IPS-15b (cell line): ENCODE measurements at regions not wholly inside any gene's neighbourhood (a gene's known extent, or its start where the extent isn't known, plus 50 kb on each side); places are given as distances from the start of the nearest gene placed in this dataset.
"Not testable (repeated sequence)": the region's sequence is repeated elsewhere in the genome, so short reads cannot be mapped to it uniquely, and the experiment has no call there.

ENCODE experiments used
- H3K27me3 ChIP-seq: one replicate; pipeline ENCODE4 v1.6.1; 2013; ENCODE audit warnings: low read length; ENCODE audit not compliant: control insufficient read depth, insufficient read depth
- H3K36me3 ChIP-seq: one replicate; pipeline ENCODE4 v1.6.1; 2013; ENCODE audit warnings: low read length; ENCODE audit not compliant: control insufficient read depth, insufficient read depth
- H3K4me1 ChIP-seq: one replicate; pipeline ENCODE4 v1.6.1; 2013; ENCODE audit warnings: mild to moderate bottlenecking, low read length; ENCODE audit not compliant: control insufficient read depth, insufficient read depth
- H3K4me3 ChIP-seq: one replicate; pipeline ENCODE4 v1.5.1; 2013; ENCODE audit warnings: low read depth, low read length
- H3K9ac ChIP-seq: one replicate; pipeline ENCODE4 v1.6.1; 2013; ENCODE audit warnings: low read depth, mild to moderate bottlenecking, low read length
- H3K9me3 ChIP-seq: one replicate; pipeline ENCODE4 v1.6.1; 2013; ENCODE audit warnings: mild to moderate bottlenecking, low read length; ENCODE audit not compliant: control insufficient read depth, insufficient read depth

DNA sequence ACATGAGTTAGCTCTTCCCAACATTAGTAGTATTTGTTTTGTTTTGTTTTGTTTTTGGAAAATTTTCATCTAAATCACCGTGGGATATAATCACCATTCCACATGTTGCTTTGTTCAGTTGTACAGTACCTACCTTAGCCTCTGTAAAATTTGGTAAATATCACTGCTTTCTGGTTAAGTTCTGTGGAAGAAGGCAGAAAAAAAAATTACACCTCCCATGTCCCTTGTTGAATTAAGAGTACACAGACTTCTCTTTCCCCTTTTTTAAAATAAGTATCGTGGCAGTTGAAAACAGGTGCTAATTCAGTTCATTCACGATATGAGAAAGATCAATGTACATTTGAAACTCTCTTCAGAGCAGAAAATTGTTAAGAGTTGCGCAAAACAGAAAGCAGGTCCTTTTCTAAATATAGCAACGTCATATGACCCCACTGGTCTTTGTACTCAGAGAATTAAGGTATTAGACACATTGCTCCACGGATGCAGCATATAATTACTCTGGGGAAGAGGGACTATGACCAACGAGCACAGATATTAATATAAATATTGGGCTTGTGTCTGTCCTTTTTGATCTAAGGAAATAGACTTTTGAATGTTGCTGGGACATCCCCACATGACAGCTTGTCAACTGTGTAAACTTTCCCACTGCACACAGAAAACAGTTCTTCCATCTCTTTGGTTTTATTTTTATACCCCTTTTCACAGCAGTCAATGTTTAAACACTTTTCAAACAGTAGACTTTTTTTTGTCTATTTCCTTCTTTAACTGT lies 58.6 kb upstream of the ZNF217 start:
- H3K27me3 ChIP-seq, result no peaks in the 10 kb centered on the region
- no peaks in the 10 kb centered on the region for H3K9me3 ChIP-seq
- peaks cover 17% of the 10 kb centered on the region for H3K4me1 ChIP-seq
- H3K9ac ChIP-seq, result no peak overlapping the region
- H3K36me3 ChIP-seq, result no peaks in the 10 kb centered on the region
- H3K4me3 ChIP-seq, result no peak overlapping the region

DNA sequence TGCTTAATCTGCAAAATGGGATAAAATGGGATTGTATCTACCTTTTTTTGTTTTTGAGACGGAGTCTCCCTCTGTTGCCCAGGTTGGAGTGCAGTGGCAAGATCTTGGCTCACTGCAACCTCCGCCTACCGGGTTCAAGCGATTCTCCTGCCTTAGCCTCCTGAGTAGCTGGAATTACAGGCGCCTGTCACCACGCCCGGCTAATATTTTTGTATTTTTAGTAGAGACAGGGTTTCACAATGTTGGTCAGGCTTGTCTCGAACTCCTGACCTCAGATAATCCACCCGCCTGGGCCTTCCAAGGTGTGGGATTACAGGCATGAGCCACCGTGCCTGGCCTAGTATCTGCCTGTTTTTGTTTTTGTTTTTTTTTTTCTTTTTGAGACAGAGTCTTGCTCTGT lies 55.9 kb upstream of the ZNF217 start:
- H3K36me3 ChIP-seq, H3K9me3 ChIP-seq, H3K9ac ChIP-seq, H3K4me3 ChIP-seq, H3K27me3 ChIP-seq, H3K4me1 ChIP-seq: not testable (repeated sequence)

- H3K9me3 ChIP-seq, result no peaks in the 10 kb centered on the region
- peaks cover 11% of the 10 kb centered on the region for H3K4me1 ChIP-seq
- H3K9ac ChIP-seq, result no peak overlapping the region
Measured at GRCh38 chr20:53647286-53647821, 53.7 kb upstream of the ZNF217 start.

GRCh38 chr20:53646550-53646949 lies 52.9 kb upstream of the ZNF217 start:
- Histone ChIP-seq H3K4me3 (no peak overlapping the region), H3K27me3 (no peaks in the 10 kb centered on the region), H3K9me3 (no peaks in the 10 kb centered on the region), H3K36me3 (no peaks in the 10 kb centered on the region), H3K4me1 (peaks cover 11% of the 10 kb centered on the region), H3K9ac (no peak overlapping the region)

More at GRCh38 chr20:53647286-53647821, 53.7 kb upstream of the ZNF217 start:
- Histone ChIP-seq H3K27me3 (no peaks in the 10 kb centered on the region), H3K36me3 (no peaks in the 10 kb centered on the region), H3K4me3 (no peak overlapping the region)

DNA sequence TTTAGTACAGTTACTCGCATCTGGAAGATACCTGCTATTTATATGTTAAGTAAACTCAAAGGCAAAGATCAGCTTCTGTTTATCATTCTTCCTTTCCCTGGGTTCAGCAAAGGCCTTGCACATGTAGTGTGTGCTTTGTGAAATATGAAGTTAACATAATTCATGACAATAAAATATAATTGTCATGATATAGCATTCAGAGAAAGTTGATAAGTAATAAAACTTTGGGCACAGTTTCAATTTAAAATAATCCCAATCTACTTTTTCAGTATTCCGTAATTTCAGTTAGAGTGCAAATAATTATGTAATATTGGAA lies 51.9 kb upstream of the ZNF217 start:
- Histone ChIP-seq H3K9me3 (no peaks in the 10 kb centered on the region), H3K4me1 (peaks cover 11% of the 10 kb centered on the region), H3K27me3 (no peaks in the 10 kb centered on the region), H3K36me3 (no peaks in the 10 kb centered on the region), H3K9ac (no peak overlapping the region), H3K4me3 (no peak overlapping the region)

DNA sequence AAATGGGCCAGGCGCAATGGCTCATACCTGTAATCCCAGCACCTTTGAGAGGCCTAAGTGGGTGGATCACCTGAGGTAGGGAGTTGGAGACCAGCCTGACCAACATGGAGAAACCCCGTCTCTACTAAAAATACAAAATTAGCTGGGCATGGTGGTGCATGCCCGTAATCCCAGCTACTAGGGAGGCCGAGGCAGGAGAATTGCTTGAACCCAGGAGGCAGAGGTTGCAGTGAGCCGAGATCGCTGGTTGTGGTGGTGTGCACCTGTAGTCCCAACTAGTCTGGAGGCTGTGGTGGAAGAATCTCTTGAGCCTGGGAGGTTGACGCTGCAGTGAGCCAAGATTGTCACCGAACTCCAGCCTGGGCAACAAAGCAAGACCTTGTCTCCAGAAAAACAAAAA lies 50.5 kb upstream of the ZNF217 start:
- not testable (repeated sequence) for H3K9ac ChIP-seq, H3K9me3 ChIP-seq, H3K4me3 ChIP-seq, H3K36me3 ChIP-seq, H3K27me3 ChIP-seq
- peaks cover 11% of the 10 kb centered on the region for H3K4me1 ChIP-seq
